SU-DHL-6 (cell line): ENCODE measurements at regions not wholly inside any gene's neighbourhood (a gene's known extent, or its start where the extent isn't known, plus 50 kb on each side); places are given as distances from the start of the nearest gene placed in this dataset.

Experiments
- H2AFZ ChIP-seq: fragments of 200-600 bp; sonication (generic); 2 replicates; pipeline ENCODE4 v1.6.1; 2014; ENCODE audit warnings: low read depth, mild to moderate bottlenecking, moderate library complexity, mixed read lengths, antibody characterized with exemption, low read length; ENCODE audit not compliant: severe bottlenecking
- H3F3A ChIP-seq: fragments of 200-600 bp; shearing (Covaris generic); 2 replicates; pipeline ENCODE4 v1.6.0; 2016; ENCODE audit warnings: antibody characterized with exemption, mild to moderate bottlenecking; ENCODE audit not compliant: insufficient read depth
- H3K27ac ChIP-seq: fragments of 200-600 bp; sonication (generic); 2 replicates; pipeline ENCODE4 v1.5.1; 2016; ENCODE audit warnings: low read depth, mild to moderate bottlenecking, low read length, moderate library complexity, mixed read lengths
- H3K27me3 ChIP-seq: fragments of 200-600 bp; sonication (generic), shearing (Covaris generic); 2 replicates; pipeline ENCODE4 v1.6.0; 2014; ENCODE audit warnings: mild to moderate bottlenecking, low read length
- H3K36me3 ChIP-seq: fragments of 200-600 bp; sonication (generic); 2 replicates; pipeline ENCODE4 v1.6.1; 2014; ENCODE audit warnings: mild to moderate bottlenecking, low read length, mixed read lengths
- H3K4me2 ChIP-seq: fragments of 300-600, 200-600 bp; shearing (Covaris generic), sonication (generic); 2 replicates; pipeline ENCODE4 v1.6.0; 2014; ENCODE audit warnings: low read length, low read depth, mild to moderate bottlenecking; ENCODE audit not compliant: poor library complexity, severe bottlenecking
- H3K4me3 ChIP-seq: fragments of 200-600 bp; sonication (generic); 2 replicates; pipeline ENCODE4 v1.5.1; 2014; ENCODE audit warnings: antibody characterized with exemption, low read length, mild to moderate bottlenecking, mixed read lengths; ENCODE audit not compliant: insufficient read depth, poor library complexity, severe bottlenecking
- H3K79me2 ChIP-seq: fragments of 200-600 bp; sonication (generic); 2 replicates; pipeline ENCODE4 v1.6.1; 2014; ENCODE audit warnings: mild to moderate bottlenecking, low read length, moderate library complexity; ENCODE audit not compliant: insufficient read depth
- H3K9ac ChIP-seq: fragments of 200-600 bp; sonication (generic); 2 replicates; pipeline ENCODE4 v1.7.0; 2014; ENCODE audit warnings: mild to moderate bottlenecking, low read length
- H3K9me2 ChIP-seq: fragments of 200-600 bp; sonication (generic); replicated peaks from 2 replicates; pipeline ENCODE4 v1.6.1; 2014; ENCODE audit warnings: low read length; ENCODE audit not compliant: insufficient read depth
- H3K9me3 ChIP-seq: fragments of 200-600 bp; sonication (generic); 2 replicates; pipeline ENCODE4 v1.6.1; 2014; ENCODE audit warnings: low read length, mixed read lengths; ENCODE audit not compliant: insufficient read depth
- H4K20me1 ChIP-seq: fragments of 200-600 bp; sonication (generic); 2 replicates; pipeline ENCODE4 v1.6.1; 2014; ENCODE audit warnings: low read depth, mild to moderate bottlenecking, antibody characterized with exemption, low read length, moderate library complexity, mixed read lengths
- CTCF ChIP-seq: fragments of 200-600 bp; sonication (generic); IDR thresholded peaks from one replicate; pipeline ENCODE4 v1.5.1; 2017; ENCODE audit warnings: antibody characterized with exemption, mild to moderate bottlenecking, low read length, moderate library complexity; ENCODE audit not compliant: insufficient read depth, poor library complexity, severe bottlenecking
- EZH2phosphoT487 ChIP-seq: fragments of 200-600 bp; sonication (generic), shearing (Covaris generic); conservative IDR thresholded peaks from 2 replicates; pipeline ENCODE4 v1.6.1; 2018; ENCODE audit warnings: mild to moderate bottlenecking, antibody characterized with exemption, low read length, moderate library complexity, mixed read lengths

- Histone ChIP-seq H4K20me1 (no peaks in the 10 kb centered on the region), H3K4me3 (no peak overlapping the region), H3K4me2 (no peak overlapping the region), H3K36me3 (no peaks in the 10 kb centered on the region), H3K9ac (no peak overlapping the region), H3K27ac (no peak overlapping the region), H3K9me3 (no peaks in the 10 kb centered on the region), H3K27me3 (no peaks in the 10 kb centered on the region), H3F3A (no peaks in the 10 kb centered on the region), H2AFZ (no peak overlapping the region), H3K9me2 (no peaks in the 10 kb centered on the region), H3K79me2 (no peaks in the 10 kb centered on the region)
- TF ChIP-seq CTCF (no peak), EZH2phosphoT487 (no peak)
These were observed 481.9 kb downstream of the METTL4 start for GRCh38 chr18:2089396-2089795.

- no peak overlapping the region for H3K27ac ChIP-seq
These were observed 479.4 kb downstream of the METTL4 start for GRCh38 chr18:2091937-2092336.

GRCh38 chr18:2096551-2096950 lies 474.8 kb downstream of the METTL4 start:
- no peaks in the 10 kb centered on the region for H3K27me3 ChIP-seq
- no peaks in the 10 kb centered on the region for H4K20me1 ChIP-seq
- H3K9me3 ChIP-seq = no peaks in the 10 kb centered on the region
- H3K27ac ChIP-seq = no peak overlapping the region
- no peaks in the 10 kb centered on the region for H3K79me2 ChIP-seq
- TF ChIP-seq CTCF (no peak), EZH2phosphoT487 (no peak)
- H3F3A ChIP-seq = no peaks in the 10 kb centered on the region
- H3K9me2 ChIP-seq = no peaks in the 10 kb centered on the region
- H3K9ac ChIP-seq = no peak overlapping the region
- no peaks in the 10 kb centered on the region for H3K36me3 ChIP-seq
- no peak overlapping the region for H3K4me3 ChIP-seq
- no peak overlapping the region for H3K4me2 ChIP-seq
- H2AFZ ChIP-seq = no peak overlapping the region

More at GRCh38 chr18:2091937-2092336, 479.4 kb downstream of the METTL4 start:
- Histone ChIP-seq H3K79me2 (no peaks in the 10 kb centered on the region), H4K20me1 (no peaks in the 10 kb centered on the region), H3K4me2 (no peak overlapping the region), H3K9me2 (no peaks in the 10 kb centered on the region), H3K4me3 (no peak overlapping the region), H3K36me3 (no peaks in the 10 kb centered on the region), H3K9ac (no peak overlapping the region), H3F3A (no peaks in the 10 kb centered on the region), H3K9me3 (no peaks in the 10 kb centered on the region), H2AFZ (no peak overlapping the region), H3K27me3 (no peaks in the 10 kb centered on the region)
- TF ChIP-seq EZH2phosphoT487 (no peak), CTCF (no peak)
